Progenitor cell of endocrine pancreas (in vitro differentiated cells): ENCODE measurements at regions not wholly inside any gene's neighbourhood (a gene's known extent, or its start where the extent isn't known, plus 50 kb on each side); places are given as distances from the start of the nearest gene placed in this dataset.

Experiments
- DNase-seq: peaks from one replicate; pipeline ENCODE4 v3.0.0; 2021; ENCODE audit warnings: low spot score; ENCODE audit not compliant: unreplicated experiment
- H3K27ac Mint-ChIP-seq: 2 replicates; pipeline ENCODE4 v1.8.0; 2021; ENCODE audit warnings: mild to moderate bottlenecking, moderate library complexity, mixed read lengths
- H3K27me3 Mint-ChIP-seq: 2 replicates; pipeline ENCODE4 v1.8.0; 2021; ENCODE audit warnings: mixed read lengths
- H3K36me3 Mint-ChIP-seq: 2 replicates; pipeline ENCODE4 v1.8.0; 2022; ENCODE audit warnings: mixed read lengths; ENCODE audit not compliant: insufficient read depth
- H3K4me1 Mint-ChIP-seq: 2 replicates; pipeline ENCODE4 v1.8.0; 2021; ENCODE audit warnings: low read depth, mixed read lengths
- H3K4me3 Mint-ChIP-seq: 2 replicates; pipeline ENCODE4 v1.8.0; 2021; ENCODE audit warnings: low read depth, mild to moderate bottlenecking, moderate library complexity, mixed read lengths
- H3K9me3 Mint-ChIP-seq: 2 replicates; pipeline ENCODE4 v1.8.0; 2021; ENCODE audit warnings: low read depth, mixed read lengths
- TF ChIP-seq, protein P1 (sequence below): fragments of 200-600 bp; sonication (generic); IDR thresholded peaks from one replicate; pipeline ENCODE4 v1.5.0; 2021; ENCODE audit warnings: antibody characterized with exemption, mild to moderate bottlenecking; ENCODE audit not compliant: unreplicated experiment

GRCh38 chr1:118828038-118828437, 160.1 kb downstream of the TBX15 start:
- TF ChIP-seq, protein P1, sequence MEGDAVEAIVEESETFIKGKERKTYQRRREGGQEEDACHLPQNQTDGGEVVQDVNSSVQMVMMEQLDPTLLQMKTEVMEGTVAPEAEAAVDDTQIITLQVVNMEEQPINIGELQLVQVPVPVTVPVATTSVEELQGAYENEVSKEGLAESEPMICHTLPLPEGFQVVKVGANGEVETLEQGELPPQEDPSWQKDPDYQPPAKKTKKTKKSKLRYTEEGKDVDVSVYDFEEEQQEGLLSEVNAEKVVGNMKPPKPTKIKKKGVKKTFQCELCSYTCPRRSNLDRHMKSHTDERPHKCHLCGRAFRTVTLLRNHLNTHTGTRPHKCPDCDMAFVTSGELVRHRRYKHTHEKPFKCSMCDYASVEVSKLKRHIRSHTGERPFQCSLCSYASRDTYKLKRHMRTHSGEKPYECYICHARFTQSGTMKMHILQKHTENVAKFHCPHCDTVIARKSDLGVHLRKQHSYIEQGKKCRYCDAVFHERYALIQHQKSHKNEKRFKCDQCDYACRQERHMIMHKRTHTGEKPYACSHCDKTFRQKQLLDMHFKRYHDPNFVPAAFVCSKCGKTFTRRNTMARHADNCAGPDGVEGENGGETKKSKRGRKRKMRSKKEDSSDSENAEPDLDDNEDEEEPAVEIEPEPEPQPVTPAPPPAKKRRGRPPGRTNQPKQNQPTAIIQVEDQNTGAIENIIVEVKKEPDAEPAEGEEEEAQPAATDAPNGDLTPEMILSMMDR = no peak
- no peaks in the 10 kb centered on the region for H3K4me1 Mint-ChIP-seq
- no peaks in the 10 kb centered on the region for H3K27me3 Mint-ChIP-seq
- no peak overlapping the region for H3K27ac Mint-ChIP-seq
- no peak for DNase-seq
- H3K4me3 Mint-ChIP-seq = no peak overlapping the region
- peaks cover 12% of the 10 kb centered on the region for H3K9me3 Mint-ChIP-seq
- H3K36me3 Mint-ChIP-seq = no peaks in the 10 kb centered on the region

GRCh38 chr1:118827636-118828035, 160.5 kb downstream of the TBX15 start:
- H3K27me3 Mint-ChIP-seq = no peaks in the 10 kb centered on the region
- no peaks in the 10 kb centered on the region for H3K36me3 Mint-ChIP-seq
- H3K9me3 Mint-ChIP-seq = peaks cover 11% of the 10 kb centered on the region
- no peak overlapping the region for H3K27ac Mint-ChIP-seq
- no peak for DNase-seq
- no peak overlapping the region for H3K4me3 Mint-ChIP-seq
- TF ChIP-seq, protein P1 = no peak
- H3K4me1 Mint-ChIP-seq = no peaks in the 10 kb centered on the region

DNA sequence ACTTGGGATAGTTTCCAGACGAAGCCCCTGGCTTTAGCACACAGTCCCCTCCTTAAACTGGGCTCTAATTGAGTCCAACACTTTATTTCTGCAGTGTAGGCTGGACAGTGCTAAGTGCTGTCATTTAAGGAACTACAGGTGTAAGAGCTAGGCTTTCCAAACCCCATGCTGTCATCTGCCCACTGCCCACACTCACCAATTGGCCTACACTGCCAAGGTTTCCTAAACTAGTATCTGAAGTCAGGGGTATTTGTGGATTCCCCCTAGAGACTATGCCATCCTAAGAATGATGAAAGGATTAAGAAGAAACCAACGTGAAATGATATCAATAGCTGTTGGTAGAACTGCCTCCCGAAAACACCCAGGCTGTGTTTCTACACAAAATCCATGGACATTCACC, 160.9 kb downstream of the TBX15 start:
- no peak overlapping the region for H3K27ac Mint-ChIP-seq
- TF ChIP-seq, protein P1 = no peak
- no peaks in the 10 kb centered on the region for H3K27me3 Mint-ChIP-seq
- peaks cover 7% of the 10 kb centered on the region for H3K9me3 Mint-ChIP-seq
- H3K4me1 Mint-ChIP-seq = no peaks in the 10 kb centered on the region
- no peak overlapping the region for H3K4me3 Mint-ChIP-seq
- no peaks in the 10 kb centered on the region for H3K36me3 Mint-ChIP-seq
- DNase-seq = no peak

GRCh38 chr1:118826669-118827068, 161.5 kb downstream of the TBX15 start:
- H3K36me3 Mint-ChIP-seq = no peaks in the 10 kb centered on the region
- TF ChIP-seq, protein P1 = peak; percentile 11
- peaks cover 7% of the 10 kb centered on the region for H3K9me3 Mint-ChIP-seq
- no peak overlapping the region for H3K27ac Mint-ChIP-seq
- H3K4me1 Mint-ChIP-seq = no peaks in the 10 kb centered on the region
- no peak overlapping the region for H3K4me3 Mint-ChIP-seq
- H3K27me3 Mint-ChIP-seq = peaks cover under 1% of the 10 kb centered on the region
- no peak for DNase-seq

GRCh38 chr1:118825619-118826018, 162.5 kb downstream of the TBX15 start:
- Mint-ChIP-seq H3K27me3 (peaks cover 3% of the 10 kb centered on the region), H3K4me1 (no peaks in the 10 kb centered on the region), H3K27ac (no peak overlapping the region), H3K36me3 (no peaks in the 10 kb centered on the region), H3K4me3 (no peak overlapping the region), H3K9me3 (peaks cover 2% of the 10 kb centered on the region)
- TF ChIP-seq, protein P1 = no peak
- DNase-seq = no peak

DNA sequence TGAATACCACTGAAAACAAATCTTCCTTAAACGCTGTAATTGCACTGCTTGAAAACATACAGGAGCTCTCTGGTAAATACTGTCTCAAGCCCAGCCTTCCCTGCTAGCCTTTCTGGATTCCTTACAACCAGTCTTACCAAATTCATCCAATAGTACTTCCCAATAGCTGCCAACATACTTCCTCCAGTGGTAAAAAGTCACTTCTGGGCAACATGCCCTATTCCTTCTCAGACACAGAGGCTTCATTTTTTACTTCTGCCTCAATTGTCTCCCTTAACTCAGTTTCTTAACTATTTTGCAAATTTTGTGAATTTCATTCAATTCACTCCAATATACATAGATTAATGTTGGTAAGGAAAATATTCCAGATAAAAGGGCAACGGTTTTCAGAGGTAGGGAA, 166.3 kb downstream of the TBX15 start:
- Mint-ChIP-seq H3K36me3 (no peaks in the 10 kb centered on the region), H3K4me3 (no peak overlapping the region), H3K4me1 (no peaks in the 10 kb centered on the region), H3K27me3 (peaks cover 3% of the 10 kb centered on the region), H3K27ac (no peak overlapping the region), H3K9me3 (no peaks in the 10 kb centered on the region)
- TF ChIP-seq, protein P1 = no peak
- DNase-seq = no peak
